Stimulated activated CD8-positive, alpha-beta memory T cell treated with anti-CD3 and anti-CD28 coated beads, Interleukin-7, amount 100 ng/mL, for 48 hours (primary cell): ENCODE measurements at regions not wholly inside any gene's neighbourhood (a gene's known extent, or its start where the extent isn't known, plus 50 kb on each side); places are given as distances from the start of the nearest gene placed in this dataset.
"Not testable (repeated sequence)": the region's sequence is repeated elsewhere in the genome, so short reads cannot be mapped to it uniquely, and the experiment has no call there.

Source experiments
- DNase-seq, 2 donors: peaks; one replicate each; pipeline ENCODE4 v3.0.0-alpha.2; 2020; ENCODE audit warnings: low read depth in 1 of 2; ENCODE audit errors: extremely low read depth in 1 of 2

- no peak for DNase-seq
These were observed 343.0 kb downstream of the TCERG1L start for GRCh38 chr10:130968511-130968910.

- no peak for DNase-seq
These were observed 342.6 kb downstream of the TCERG1L start for GRCh38 chr10:130968964-130969363.

- DNase-seq = no peak
These were observed 341.8 kb downstream of the TCERG1L start for GRCh38 chr10:130969700-130970099.

GRCh38 chr10:130970341-130971122 lies 341.0 kb downstream of the TCERG1L start:
- DNase-seq = no peak

GRCh38 chr10:130971123-130971435 lies 340.4 kb downstream of the TCERG1L start:
- no peak for DNase-seq

- DNase-seq = no peak
These were observed 338.2 kb downstream of the TCERG1L start for GRCh38 chr10:130973127-130973839.

GRCh38 chr10:130974166-130974565 lies 337.4 kb downstream of the TCERG1L start:
- DNase-seq = no peak

GRCh38 chr10:130975351-130975750 lies 336.2 kb downstream of the TCERG1L start:
- not testable (repeated sequence) for DNase-seq

GRCh38 chr10:130982802-130983201 lies 328.7 kb downstream of the TCERG1L start:
- no peak for DNase-seq

- no peak for DNase-seq
These were observed 327.8 kb downstream of the TCERG1L start for GRCh38 chr10:130983749-130984148.

- no peak for DNase-seq
These were observed 326.8 kb downstream of the TCERG1L start for GRCh38 chr10:130984686-130985085.

GRCh38 chr10:130985158-130985753 lies 326.3 kb downstream of the TCERG1L start:
- no peak for DNase-seq

- DNase-seq = no peak
These were observed 324.7 kb downstream of the TCERG1L start for GRCh38 chr10:130986846-130987245.

GRCh38 chr10:130987401-130987800 lies 324.1 kb downstream of the TCERG1L start:
- no peak for DNase-seq

GRCh38 chr10:130989670-130990232 lies 321.8 kb downstream of the TCERG1L start:
- DNase-seq = no peak

GRCh38 chr10:130990486-130990885 lies 321.0 kb downstream of the TCERG1L start:
- DNase-seq = no peak

- no peak for DNase-seq
These were observed 318.6 kb downstream of the TCERG1L start for GRCh38 chr10:130992802-130993523.

- DNase-seq = no peak
These were observed 317.9 kb downstream of the TCERG1L start for GRCh38 chr10:130993612-130994011.

GRCh38 chr10:130994191-130994590 lies 317.3 kb downstream of the TCERG1L start:
- DNase-seq = no peak

GRCh38 chr10:130994845-130995244 lies 316.7 kb downstream of the TCERG1L start:
- DNase-seq = no peak
